Cardiac fibroblast (primary cell): ENCODE measurements at regions not wholly inside any gene's neighbourhood (a gene's known extent, or its start where the extent isn't known, plus 50 kb on each side); places are given as distances from the start of the nearest gene placed in this dataset.
A peak's percentile ranks its signal among the peaks of the same experiment; 100 is the strongest.

ENCODE experiments used
- DNase-seq, 2 donors: peaks; one replicate each; pipeline versions ENCODE4 v3.0.0 to v3.0.0-alpha.2; 2010; ENCODE audit warnings: low read depth in 2 of 2
- H3K4me3 ChIP-seq, 2 donors: replicated peaks in 1 of 2; 1 replicate in 1 of 2; 2 replicates in 1 of 2; pipeline ENCODE4 v1.5.1; 2011; ENCODE audit warnings: low read depth in 2 of 2, low read length in 2 of 2, mild to moderate bottlenecking in 2 of 2, moderate library complexity in 1 of 2
- TF ChIP-seq, protein P1 (sequence below): IDR thresholded peaks from one replicate; pipeline ENCODE4 v1.5.1; 2011; ENCODE audit warnings: low read depth, mild to moderate bottlenecking, low read length, inconsistent platforms

DNA sequence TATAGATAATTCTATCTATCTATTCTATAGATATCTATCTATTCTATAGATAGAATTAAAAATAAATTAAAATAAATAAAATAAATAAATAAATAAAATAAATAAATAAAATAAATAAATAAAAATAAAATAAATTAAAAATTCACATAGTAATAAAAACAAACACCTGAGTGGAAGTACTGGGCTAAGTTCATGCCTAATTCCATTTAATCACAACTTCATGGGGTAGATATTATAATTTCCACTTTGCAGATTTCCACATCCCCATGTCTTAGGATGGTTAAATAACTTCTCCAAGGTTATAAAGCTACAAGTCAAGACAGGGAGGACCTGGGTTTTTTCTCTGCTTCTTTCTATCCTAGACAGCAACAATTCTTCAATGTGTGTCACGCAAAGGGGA lies 261.4 kb upstream of the MEX3C start:
- no peak for DNase-seq
- TF ChIP-seq, protein P1, sequence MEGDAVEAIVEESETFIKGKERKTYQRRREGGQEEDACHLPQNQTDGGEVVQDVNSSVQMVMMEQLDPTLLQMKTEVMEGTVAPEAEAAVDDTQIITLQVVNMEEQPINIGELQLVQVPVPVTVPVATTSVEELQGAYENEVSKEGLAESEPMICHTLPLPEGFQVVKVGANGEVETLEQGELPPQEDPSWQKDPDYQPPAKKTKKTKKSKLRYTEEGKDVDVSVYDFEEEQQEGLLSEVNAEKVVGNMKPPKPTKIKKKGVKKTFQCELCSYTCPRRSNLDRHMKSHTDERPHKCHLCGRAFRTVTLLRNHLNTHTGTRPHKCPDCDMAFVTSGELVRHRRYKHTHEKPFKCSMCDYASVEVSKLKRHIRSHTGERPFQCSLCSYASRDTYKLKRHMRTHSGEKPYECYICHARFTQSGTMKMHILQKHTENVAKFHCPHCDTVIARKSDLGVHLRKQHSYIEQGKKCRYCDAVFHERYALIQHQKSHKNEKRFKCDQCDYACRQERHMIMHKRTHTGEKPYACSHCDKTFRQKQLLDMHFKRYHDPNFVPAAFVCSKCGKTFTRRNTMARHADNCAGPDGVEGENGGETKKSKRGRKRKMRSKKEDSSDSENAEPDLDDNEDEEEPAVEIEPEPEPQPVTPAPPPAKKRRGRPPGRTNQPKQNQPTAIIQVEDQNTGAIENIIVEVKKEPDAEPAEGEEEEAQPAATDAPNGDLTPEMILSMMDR: no peak
- no peak overlapping the region for H3K4me3 ChIP-seq

DNA sequence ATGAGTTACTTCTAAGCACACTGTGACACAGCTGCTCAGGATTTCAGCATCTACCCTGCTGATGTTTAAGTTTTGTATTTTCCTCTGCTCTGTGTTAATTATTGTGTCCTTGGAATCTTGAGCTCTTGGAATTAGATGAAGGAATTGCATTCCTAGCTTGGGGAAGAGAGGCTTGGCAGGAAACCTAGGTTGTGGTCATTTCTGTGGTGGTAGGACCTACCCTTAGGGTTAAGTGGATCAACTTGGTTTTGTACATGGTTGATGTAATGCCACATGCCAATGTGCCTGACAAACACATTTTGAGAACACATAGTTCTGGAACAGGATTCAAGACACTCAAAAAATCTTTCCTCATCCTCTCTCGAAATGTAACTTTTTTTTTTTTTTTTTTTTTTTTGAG lies 264.5 kb upstream of the MEX3C start:
- TF ChIP-seq, protein P1: no peak
- peak in 1 of 2 donors; percentile 77 for DNase-seq
- H3K4me3 ChIP-seq: no peak overlapping the region

DNA sequence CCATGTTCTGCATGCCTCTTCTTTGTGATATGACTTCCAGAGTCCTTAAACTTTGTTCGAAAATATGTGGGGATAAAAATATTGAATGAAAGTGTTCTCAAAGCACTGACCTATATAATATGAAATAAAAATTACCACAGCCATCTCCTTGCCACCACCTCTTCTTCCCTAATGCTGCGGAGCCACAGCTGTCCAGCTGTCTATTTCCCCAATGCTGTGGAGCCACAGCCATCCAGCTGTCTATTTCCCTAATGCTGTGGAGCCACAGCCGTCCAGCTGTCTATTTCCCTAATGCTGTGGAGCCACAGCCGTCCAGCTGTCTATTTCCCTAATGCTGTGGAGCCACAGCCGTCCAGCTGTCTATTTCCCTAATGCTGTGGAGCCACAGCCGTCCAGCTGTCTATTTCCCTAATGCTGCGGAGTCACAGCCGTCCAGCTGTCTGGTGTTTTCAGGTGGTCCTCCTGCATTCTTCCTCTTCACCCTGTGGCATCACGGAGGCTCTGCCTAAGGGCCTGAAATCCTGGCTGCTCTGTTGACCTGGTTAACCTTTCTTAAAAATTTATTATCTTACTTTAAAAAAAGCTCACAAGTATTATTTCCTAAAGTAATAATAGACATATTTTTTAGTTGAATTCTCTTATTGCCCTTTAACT lies 266.1 kb upstream of the MEX3C start:
- no peak overlapping the region for H3K4me3 ChIP-seq
- TF ChIP-seq, protein P1: no peak
- DNase-seq: no peak

DNA sequence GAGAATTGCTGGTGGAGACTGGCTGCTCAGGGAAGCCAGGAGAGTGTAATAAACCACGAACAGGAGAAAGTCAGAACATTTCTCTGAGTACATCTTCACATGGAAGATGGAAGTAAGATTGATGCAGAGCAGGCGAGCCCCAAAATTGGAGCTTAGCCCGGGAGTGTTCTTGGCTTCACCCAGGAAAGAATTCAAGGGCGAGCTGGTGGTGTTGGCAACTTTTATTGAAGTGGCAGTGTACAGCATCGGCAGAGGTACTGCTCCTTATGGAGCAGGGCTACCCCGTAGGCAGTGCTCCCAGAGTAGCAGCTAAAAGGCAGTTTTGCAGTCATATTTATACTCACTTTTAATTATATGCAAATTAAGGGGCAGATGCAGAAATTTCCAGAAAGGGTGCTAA lies 281.4 kb upstream of the MEX3C start:
- TF ChIP-seq, protein P1: no peak
- H3K4me3 ChIP-seq: no peak overlapping the region
- DNase-seq: no peak

DNA sequence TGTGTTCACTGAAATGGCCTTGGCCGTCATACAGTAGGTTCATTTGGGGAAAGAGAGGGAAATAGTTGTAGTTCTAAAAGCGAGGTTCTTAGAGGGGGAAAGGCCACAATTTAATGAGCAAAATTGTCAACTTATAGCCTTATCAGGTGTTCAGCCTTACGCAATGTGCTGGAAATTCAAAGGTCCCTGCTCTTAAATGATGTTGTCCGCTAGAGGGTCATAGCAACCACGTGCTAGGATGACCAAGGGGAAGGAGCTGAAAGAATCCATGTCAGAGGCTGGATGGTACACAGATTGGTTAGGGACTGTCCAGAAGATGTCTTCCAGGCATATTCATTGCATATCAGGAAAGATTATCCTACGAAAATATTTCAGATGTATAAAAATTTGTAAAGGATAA lies 282.3 kb upstream of the MEX3C start:
- DNase-seq: no peak
- TF ChIP-seq, protein P1: no peak
- no peak overlapping the region for H3K4me3 ChIP-seq

DNA sequence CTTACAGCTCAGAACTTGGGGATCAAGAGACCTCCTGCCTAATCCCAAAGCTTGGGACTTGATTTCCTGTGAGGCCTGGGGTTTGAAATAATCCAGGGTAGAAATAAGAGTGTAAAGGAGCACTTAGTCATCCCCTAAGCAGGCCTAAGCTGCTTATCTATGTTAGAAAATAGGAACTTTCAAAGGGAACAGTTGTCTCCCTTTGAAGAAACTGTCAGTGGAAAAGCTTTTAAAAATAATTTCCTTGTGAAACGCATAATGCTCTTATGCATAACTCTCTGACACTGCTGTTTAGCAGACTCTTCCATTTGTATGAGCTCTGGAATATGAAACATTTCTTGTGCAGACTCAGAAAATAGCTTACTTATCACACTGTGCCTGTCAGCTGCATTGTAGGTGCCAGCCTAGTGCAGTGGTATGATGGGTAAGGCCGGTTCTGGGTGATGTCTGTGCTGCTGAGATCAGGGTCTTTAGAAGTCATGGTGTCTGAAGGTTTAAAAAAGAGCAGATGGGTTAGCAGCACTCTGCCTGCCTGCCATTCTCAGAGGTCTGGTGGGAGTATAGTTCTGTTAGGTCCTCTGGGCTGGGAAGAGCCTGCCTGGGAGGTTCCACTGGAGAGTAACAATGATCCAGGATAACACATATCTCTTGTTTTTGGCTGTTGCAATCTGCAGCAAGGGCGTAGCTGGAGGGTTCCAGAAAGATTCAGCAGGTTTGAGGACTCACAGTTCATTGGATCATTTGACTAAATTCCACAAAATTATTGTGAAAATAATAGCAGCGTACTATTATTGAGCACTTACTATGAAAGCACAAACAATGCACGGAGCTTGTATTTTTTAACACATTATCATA lies 283.2 kb upstream of the MEX3C start:
- H3K4me3 ChIP-seq: no peak overlapping the region
- no peak for DNase-seq
- TF ChIP-seq, protein P1: no peak
